Activated naive CD8-positive, alpha-beta T cell treated with anti-CD3 and anti-CD28 coated beads, Interleukin-2, amount 50 U/mL, for 24 hours (primary cell): ENCODE measurements at regions not wholly inside any gene's neighbourhood (a gene's known extent, or its start where the extent isn't known, plus 50 kb on each side); places are given as distances from the start of the nearest gene placed in this dataset.
A peak's percentile ranks its signal among the peaks of the same experiment; 100 is the strongest.

Experiments
- ATAC-seq: fragments of 150-1000 bp; cut with Tn5 transposase; one replicate; pipeline ENCODE4 v1.10.0; 2021
- DNase-seq: peaks from one replicate; pipeline ENCODE4 v3.0.0; 2021
- H3K27ac Mint-ChIP-seq: one replicate; pipeline ENCODE4 v1.8.0; 2021; ENCODE audit warnings: mild to moderate bottlenecking, mixed read lengths
- H3K27me3 Mint-ChIP-seq: one replicate; pipeline ENCODE4 v1.8.0; 2021; ENCODE audit warnings: mixed read lengths
- H3K36me3 Mint-ChIP-seq: one replicate; pipeline ENCODE4 v1.8.0; 2021; ENCODE audit warnings: low read depth, mixed read lengths
- H3K4me1 Mint-ChIP-seq: one replicate; pipeline ENCODE4 v1.8.0; 2021; ENCODE audit warnings: mixed read lengths
- H3K4me3 Mint-ChIP-seq: one replicate; pipeline ENCODE4 v1.8.0; 2021; ENCODE audit warnings: mild to moderate bottlenecking, moderate library complexity, mixed read lengths
- H3K9me3 Mint-ChIP-seq: one replicate; pipeline ENCODE4 v1.8.0; 2021; ENCODE audit warnings: mixed read lengths

DNA sequence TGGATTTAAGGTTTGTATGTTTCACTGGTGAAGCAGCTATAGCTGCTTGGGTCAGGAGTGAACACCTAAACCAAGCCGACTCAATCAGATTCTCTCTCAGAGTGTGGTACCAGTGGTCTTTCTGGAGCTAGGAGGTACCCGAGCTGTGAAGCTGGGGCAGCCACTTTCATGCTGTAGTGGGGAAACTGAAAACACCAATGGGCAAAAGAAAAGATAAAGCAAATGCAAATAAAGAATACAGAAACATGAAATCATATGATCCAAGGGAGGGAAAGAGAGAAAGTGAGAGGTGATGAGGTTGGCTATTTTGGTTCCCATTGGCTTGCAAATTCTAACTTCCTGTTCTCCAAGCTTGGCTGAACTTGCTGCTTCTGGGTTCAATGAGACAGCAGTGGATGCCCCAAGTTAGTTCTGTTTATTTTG is 212.3 kb upstream of the CFAP20DC start:
- Mint-ChIP-seq H3K4me3 (no peak overlapping the region), H3K27me3 (no peaks in the 10 kb centered on the region), H3K9me3 (peaks cover 12% of the 10 kb centered on the region), H3K4me1 (peaks cover 10% of the 10 kb centered on the region), H3K36me3 (peaks cover 6% of the 10 kb centered on the region), H3K27ac (no peak overlapping the region)
- DNase-seq (no peak), ATAC-seq (no peak)

- Mint-ChIP-seq H3K4me3 (no peak overlapping the region), H3K9me3 (peaks cover 12% of the 10 kb centered on the region), H3K27me3 (no peaks in the 10 kb centered on the region), H3K4me1 (peaks cover 7% of the 10 kb centered on the region), H3K27ac (no peak overlapping the region), H3K36me3 (peaks cover 6% of the 10 kb centered on the region)
- ATAC-seq (no peak), DNase-seq (no peak)
These were observed 211.2 kb upstream of the CFAP20DC start for GRCh38 chr3:59261009-59261408.

DNA sequence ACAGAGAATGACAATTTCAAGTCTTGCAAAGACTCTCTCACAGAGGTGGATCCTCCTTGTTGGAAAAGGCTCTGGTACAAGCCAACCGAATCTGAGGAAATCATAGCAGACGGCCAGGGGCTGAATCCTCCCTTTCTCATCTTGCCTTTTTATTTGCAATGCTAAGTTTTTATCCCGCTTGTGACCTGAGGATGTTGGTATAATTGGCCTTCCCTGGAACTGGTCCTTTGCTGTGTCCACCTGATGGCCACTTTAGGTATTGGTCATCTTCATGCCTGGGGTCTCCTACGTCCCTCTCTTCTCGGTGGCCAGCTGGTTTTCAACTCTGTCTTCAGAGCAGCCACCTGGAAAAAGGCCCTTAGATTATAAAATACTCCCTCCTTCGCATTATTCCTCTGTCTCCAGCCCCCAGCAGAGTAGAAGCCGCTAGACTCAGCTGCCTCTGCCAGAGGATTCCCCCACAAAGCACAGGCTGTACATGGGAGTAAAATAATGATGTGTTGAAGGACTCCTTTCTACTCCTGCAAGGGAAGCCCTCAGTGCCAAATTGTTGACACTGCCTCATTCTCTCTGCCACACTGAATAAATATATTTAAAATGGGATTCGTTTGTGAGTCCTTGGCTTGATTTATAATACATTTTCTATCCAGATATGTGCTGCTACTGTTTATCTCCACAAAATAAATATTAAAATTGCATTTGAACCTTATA is 208.9 kb upstream of the CFAP20DC start:
- Mint-ChIP-seq H3K36me3 (no peaks in the 10 kb centered on the region), H3K9me3 (peaks cover 1% of the 10 kb centered on the region), H3K27me3 (no peaks in the 10 kb centered on the region), H3K27ac (no peak overlapping the region), H3K4me3 (no peak overlapping the region), H3K4me1 (peaks cover 7% of the 10 kb centered on the region)
- ATAC-seq (no peak), DNase-seq (no peak)

DNA sequence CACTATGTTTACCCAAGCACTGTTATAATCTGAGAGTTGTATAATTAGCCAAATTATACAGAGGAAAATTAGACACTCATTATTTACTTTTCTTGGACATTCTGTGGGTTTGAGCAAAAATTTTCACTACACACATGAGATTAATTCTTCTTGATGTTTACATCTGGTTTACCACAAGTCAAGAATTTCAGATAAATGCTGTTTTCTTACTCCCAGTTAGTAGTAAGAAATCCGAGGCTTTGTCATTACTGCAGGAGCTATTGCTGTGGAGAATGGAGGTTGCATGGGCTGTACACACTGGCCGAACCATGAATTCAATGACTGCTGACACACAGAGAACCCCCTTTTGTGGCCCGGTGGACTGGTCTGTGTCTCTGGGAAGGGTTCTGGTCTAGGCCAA is 207.7 kb upstream of the CFAP20DC start:
- no peak for DNase-seq
- no peaks in the 10 kb centered on the region for H3K36me3 Mint-ChIP-seq
- ATAC-seq: no peak

DNA sequence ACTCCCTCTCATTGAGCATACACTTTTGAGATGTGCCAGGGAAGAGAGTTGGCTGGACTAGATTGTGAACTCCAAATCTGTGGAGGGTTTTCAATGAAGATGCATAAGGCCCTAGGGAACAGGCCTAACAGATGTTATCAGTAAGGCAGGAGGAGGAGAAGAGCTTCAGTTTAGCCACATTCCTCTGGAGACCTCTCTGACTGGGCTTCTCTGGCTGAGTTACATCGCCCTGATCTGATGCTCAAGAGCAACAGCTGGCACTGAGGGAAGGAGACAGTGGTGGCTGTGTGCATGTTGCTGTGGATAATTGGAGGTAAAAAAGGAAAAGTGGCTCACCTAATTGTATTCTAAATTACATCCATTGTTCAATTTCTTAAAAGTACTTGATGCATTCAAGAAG is 206.4 kb upstream of the CFAP20DC start:
- Mint-ChIP-seq H3K4me1 (peaks cover under 1% of the 10 kb centered on the region), H3K9me3 (no peaks in the 10 kb centered on the region), H3K27me3 (no peaks in the 10 kb centered on the region), H3K4me3 (no peak overlapping the region), H3K36me3 (no peaks in the 10 kb centered on the region), H3K27ac (no peak overlapping the region)
- ATAC-seq (no peak), DNase-seq (no peak)

More for the DNA sequence above, 207.7 kb upstream of the CFAP20DC start:
- H3K4me1 Mint-ChIP-seq: peaks cover 7% of the 10 kb centered on the region
- no peaks in the 10 kb centered on the region for H3K27me3 Mint-ChIP-seq
- H3K4me3 Mint-ChIP-seq: no peak overlapping the region
- no peaks in the 10 kb centered on the region for H3K9me3 Mint-ChIP-seq
- H3K27ac Mint-ChIP-seq: no peak overlapping the region

- Mint-ChIP-seq H3K27me3 (no peaks in the 10 kb centered on the region), H3K27ac (no peak overlapping the region), H3K36me3 (no peaks in the 10 kb centered on the region), H3K9me3 (no peaks in the 10 kb centered on the region), H3K4me3 (no peak overlapping the region), H3K4me1 (no peaks in the 10 kb centered on the region)
- ATAC-seq: no peak
- DNase-seq: no peak
These were observed 205.2 kb upstream of the CFAP20DC start for GRCh38 chr3:59254976-59255375.

- no peak overlapping the region for H3K4me3 Mint-ChIP-seq
- DNase-seq (no peak), ATAC-seq (no peak)
- no peak overlapping the region for H3K27ac Mint-ChIP-seq
- H3K9me3 Mint-ChIP-seq: peaks cover under 1% of the 10 kb centered on the region
- no peaks in the 10 kb centered on the region for H3K4me1 Mint-ChIP-seq
- H3K36me3 Mint-ChIP-seq: no peaks in the 10 kb centered on the region
- H3K27me3 Mint-ChIP-seq: no peaks in the 10 kb centered on the region
These were observed 204.6 kb upstream of the CFAP20DC start for GRCh38 chr3:59254433-59254832.

- Mint-ChIP-seq H3K9me3 (peaks cover 9% of the 10 kb centered on the region), H3K36me3 (no peaks in the 10 kb centered on the region), H3K4me1 (no peaks in the 10 kb centered on the region), H3K27ac (no peak overlapping the region), H3K27me3 (no peaks in the 10 kb centered on the region), H3K4me3 (no peak overlapping the region)
- DNase-seq (no peak), ATAC-seq (no peak)
These were observed 203.7 kb upstream of the CFAP20DC start for GRCh38 chr3:59253523-59253922.

DNA sequence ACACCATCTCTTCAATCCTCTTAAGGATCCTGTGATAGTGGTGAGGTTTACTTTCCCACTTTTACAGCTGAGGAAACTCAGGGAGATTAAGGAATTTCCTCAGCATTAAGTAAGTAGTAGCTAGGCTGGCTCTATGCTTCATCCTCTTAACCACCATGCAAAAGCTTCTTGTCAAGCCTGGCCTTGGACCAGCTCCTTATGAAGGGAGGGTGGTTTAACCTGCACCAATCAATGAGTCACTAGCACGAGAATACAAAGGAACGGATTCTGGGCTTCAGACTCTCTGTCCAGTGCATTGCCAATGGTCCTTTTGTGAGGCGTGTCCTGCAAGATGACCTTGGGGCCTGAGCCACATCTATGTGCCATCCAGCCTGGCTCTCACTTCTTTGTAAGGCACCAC is 202.0 kb upstream of the CFAP20DC start:
- DNase-seq: no peak
- H3K4me1 Mint-ChIP-seq: peaks cover 3% of the 10 kb centered on the region
- ATAC-seq: no peak
- no peak overlapping the region for H3K27ac Mint-ChIP-seq
- no peak overlapping the region for H3K4me3 Mint-ChIP-seq
- peaks cover 12% of the 10 kb centered on the region for H3K9me3 Mint-ChIP-seq
- no peaks in the 10 kb centered on the region for H3K36me3 Mint-ChIP-seq
- H3K27me3 Mint-ChIP-seq: no peaks in the 10 kb centered on the region

- no peak for ATAC-seq
- peaks cover 3% of the 10 kb centered on the region for H3K4me1 Mint-ChIP-seq
- no peaks in the 10 kb centered on the region for H3K36me3 Mint-ChIP-seq
- no peaks in the 10 kb centered on the region for H3K27me3 Mint-ChIP-seq
- peaks cover 12% of the 10 kb centered on the region for H3K9me3 Mint-ChIP-seq
- no peak overlapping the region for H3K27ac Mint-ChIP-seq
- no peak for DNase-seq
- no peak overlapping the region for H3K4me3 Mint-ChIP-seq
These were observed 200.8 kb upstream of the CFAP20DC start for GRCh38 chr3:59250600-59250999.

DNA sequence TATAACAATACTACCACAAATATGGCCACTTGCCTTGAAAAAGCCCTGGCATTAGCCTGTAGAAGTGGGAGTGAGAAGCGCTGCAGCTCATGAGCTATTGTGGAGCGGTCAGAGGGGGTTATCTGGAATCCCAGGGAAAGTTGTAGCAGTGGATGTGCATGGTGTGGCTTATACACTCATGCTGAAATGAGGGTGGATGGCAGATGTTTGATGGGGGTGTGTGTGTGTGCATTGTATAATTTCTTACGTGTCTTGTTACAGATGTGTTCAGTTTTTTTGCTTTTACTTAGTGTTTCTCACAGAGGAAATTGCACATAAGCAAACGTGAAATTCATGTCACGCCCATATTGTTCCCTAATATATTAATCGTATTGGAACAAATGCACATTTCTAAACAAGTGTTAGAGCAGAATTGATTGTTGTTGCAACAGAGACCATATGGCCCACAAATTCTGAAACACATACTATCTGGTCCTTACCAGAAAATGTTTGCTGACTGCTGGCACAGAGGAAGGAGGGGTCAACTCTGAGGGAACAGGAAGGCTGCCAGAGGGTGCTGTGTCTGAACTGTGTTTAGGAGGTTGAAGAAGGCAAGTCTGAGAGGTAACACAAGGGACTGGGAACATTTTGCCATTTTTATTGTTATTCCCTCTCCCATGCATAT is 200.0 kb upstream of the CFAP20DC start:
- Mint-ChIP-seq H3K36me3 (no peaks in the 10 kb centered on the region), H3K9me3 (peaks cover 12% of the 10 kb centered on the region), H3K4me1 (peaks cover 3% of the 10 kb centered on the region), H3K27me3 (no peaks in the 10 kb centered on the region), H3K27ac (no peak overlapping the region), H3K4me3 (no peak overlapping the region)
- DNase-seq (no peak), ATAC-seq (no peak)

DNA sequence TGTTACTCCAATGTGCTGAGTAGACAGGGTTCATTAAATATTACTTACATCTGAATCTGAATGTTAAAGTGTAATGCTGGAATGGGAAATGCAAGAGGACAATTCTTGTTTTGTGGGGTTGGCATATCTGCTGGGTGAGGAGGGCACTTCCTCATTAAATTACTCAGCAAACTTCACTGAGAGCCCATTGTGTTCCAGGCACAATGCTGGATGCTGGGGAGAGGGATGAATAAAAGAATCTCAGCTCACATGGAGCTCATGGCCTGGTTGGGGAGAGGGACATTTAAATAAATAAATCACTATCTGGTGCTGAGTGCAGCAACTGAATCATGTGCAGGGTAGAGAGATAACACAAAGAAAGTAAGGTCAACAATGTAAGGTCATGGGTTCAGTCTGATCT is 199.2 kb upstream of the CFAP20DC start:
- H3K4me1 Mint-ChIP-seq: peaks cover 3% of the 10 kb centered on the region
- DNase-seq (no peak), ATAC-seq (no peak)
- peaks cover 12% of the 10 kb centered on the region for H3K9me3 Mint-ChIP-seq
- no peaks in the 10 kb centered on the region for H3K36me3 Mint-ChIP-seq
- H3K4me3 Mint-ChIP-seq: no peak overlapping the region
- no peak overlapping the region for H3K27ac Mint-ChIP-seq
- no peaks in the 10 kb centered on the region for H3K27me3 Mint-ChIP-seq

GRCh38 chr3:59247402-59247841 is 197.6 kb upstream of the CFAP20DC start:
- Mint-ChIP-seq H3K27me3 (no peaks in the 10 kb centered on the region), H3K27ac (no peak overlapping the region), H3K36me3 (no peaks in the 10 kb centered on the region), H3K4me3 (no peak overlapping the region), H3K4me1 (peaks cover 3% of the 10 kb centered on the region), H3K9me3 (peaks cover 12% of the 10 kb centered on the region)
- DNase-seq (no peak), ATAC-seq (peak; percentile 40)

DNA sequence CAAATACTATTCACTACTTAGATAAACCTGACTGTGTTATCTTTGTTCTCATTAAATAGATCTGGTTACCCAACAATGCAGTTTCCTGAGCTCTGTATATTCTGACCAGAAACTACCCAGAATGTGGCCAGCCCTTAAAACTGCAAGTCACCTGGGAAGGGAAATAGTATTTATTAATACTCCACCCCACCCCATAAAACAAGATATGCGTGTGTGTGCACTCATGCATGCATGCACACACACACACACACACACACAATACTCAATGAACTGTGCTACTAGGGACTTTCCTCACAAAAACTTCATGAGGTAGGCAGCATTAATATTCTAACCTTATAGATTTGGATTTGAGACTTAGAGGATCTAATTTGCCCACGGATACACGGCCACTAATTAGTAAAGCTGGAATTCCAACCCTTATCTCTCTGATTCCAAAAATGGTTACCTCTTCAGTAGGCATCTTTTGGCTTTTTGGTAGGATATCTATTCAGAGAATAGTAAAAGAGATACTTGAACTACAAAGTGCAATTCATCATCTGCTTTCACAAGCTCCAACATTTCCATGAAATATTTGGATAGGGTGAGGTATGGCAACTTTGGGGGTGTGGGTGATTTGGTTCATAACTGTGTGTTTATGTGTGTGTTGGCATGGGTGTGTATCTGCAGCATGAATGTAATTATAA is 197.0 kb upstream of the CFAP20DC start:
- no peaks in the 10 kb centered on the region for H3K27me3 Mint-ChIP-seq
- DNase-seq (no peak), ATAC-seq (no peak)
- peaks cover 3% of the 10 kb centered on the region for H3K4me1 Mint-ChIP-seq
- H3K4me3 Mint-ChIP-seq: no peak overlapping the region
- H3K36me3 Mint-ChIP-seq: no peaks in the 10 kb centered on the region
- H3K27ac Mint-ChIP-seq: no peak overlapping the region
- H3K9me3 Mint-ChIP-seq: peaks cover 12% of the 10 kb centered on the region
